Tibial artery (tissue), 4 donors: ENCODE measurements at regions not wholly inside any gene's neighbourhood (a gene's known extent, or its start where the extent isn't known, plus 50 kb on each side); places are given as distances from the start of the nearest gene placed in this dataset.

Experiments
- DNase-seq, 2 donors: peaks; one replicate each; pipeline ENCODE4 v3.0.0-alpha.2; 2019
- H3K27ac ChIP-seq, 2 donors: fragments of 200-600 bp; sonication (generic) in 1 of 2; 1 replicate in 1 of 2; 2 replicates in 1 of 2; pipeline ENCODE4 v1.5.1; 2018 to 2019; ENCODE audit warnings: mild to moderate bottlenecking in 1 of 2
- H3K27me3 ChIP-seq, 2 donors: fragments of 200-600 bp; sonication (generic) in 1 of 2; one replicate each; pipeline versions ENCODE4 v1.5.1 to v1.6.0; 2016 to 2019
- H3K36me3 ChIP-seq, 3 donors: fragments of 200-600 bp; sonication (generic) in 2 of 3; one replicate each; pipeline ENCODE4 v1.5.1; 2016 to 2019; ENCODE audit warnings: mild to moderate bottlenecking in 2 of 3
- H3K4me1 ChIP-seq, 4 donors: fragments of 200-600 bp; sonication (generic) in 2 of 4; 1 replicate in 3 of 4; 2 replicates in 1 of 4; pipeline ENCODE4 v1.5.1; 2016 to 2019
- H3K4me3 ChIP-seq, 2 donors: fragments of 200-600 bp; sonication (generic) in 1 of 2; 1 replicate in 1 of 2; 2 replicates in 1 of 2; pipeline ENCODE4 v1.5.1; 2018 to 2019; ENCODE audit warnings: mild to moderate bottlenecking in 2 of 2
- H3K9me3 ChIP-seq, 3 donors: fragments of 200-600 bp; sonication (generic) in 1 of 3; one replicate each; pipeline ENCODE4 v1.5.1; 2016 to 2019
- CTCF ChIP-seq, 2 experiments: fragments of 200-600 bp in 1 of 2; fragments of 450-650 bp in 1 of 2; IDR thresholded peaks; one replicate each; pipeline ENCODE4 v1.5.1; 2017 to 2019; ENCODE audit warnings: antibody characterized with exemption in 2 of 2, mild to moderate bottlenecking in 1 of 2, moderate library complexity in 1 of 2
- intact Hi-C: fragments of 100-400 bp; cut with DNase I; formaldehyde crosslinking; loops from one replicate; pipeline ENCODE4 v1.15.0; 2023; ENCODE audit warnings: low total_unique reads

- Histone ChIP-seq H3K27ac (no peak overlapping the region), H3K9me3 (no peaks in the 10 kb centered on the region), H3K27me3 (no peaks in the 10 kb centered on the region), H3K4me3 (no peak overlapping the region), H3K36me3 (no peaks in the 10 kb centered on the region), H3K4me1 (no peaks in the 10 kb centered on the region)
- no peak for DNase-seq
- TF ChIP-seq CTCF (IDR thresholded peaks at IDR 0.05): no peak
- intact Hi-C loops: no loop called here
Observed at GRCh38 chr11:109784536-109784935, 308.7 kb upstream of the ZC3H12C start.

GRCh38 chr11:109785198-109785597, 308.0 kb upstream of the ZC3H12C start:
- no peaks in the 10 kb centered on the region for H3K27me3 ChIP-seq
- H3K4me3 ChIP-seq: no peak overlapping the region
- H3K4me1 ChIP-seq: no peaks in the 10 kb centered on the region
- intact Hi-C loops: no loop called here
- H3K9me3 ChIP-seq: no peaks in the 10 kb centered on the region
- DNase-seq: no peak
- no peak for TF ChIP-seq CTCF (IDR thresholded peaks at IDR 0.05)
- H3K36me3 ChIP-seq: no peaks in the 10 kb centered on the region
- no peak overlapping the region for H3K27ac ChIP-seq

GRCh38 chr11:109785714-109786113, 307.5 kb upstream of the ZC3H12C start:
- Histone ChIP-seq H3K36me3 (no peaks in the 10 kb centered on the region), H3K4me3 (no peak overlapping the region), H3K4me1 (no peaks in the 10 kb centered on the region), H3K9me3 (no peaks in the 10 kb centered on the region), H3K27ac (no peak overlapping the region), H3K27me3 (no peaks in the 10 kb centered on the region)
- intact Hi-C loops: no loop called here
- DNase-seq: no peak
- TF ChIP-seq CTCF (IDR thresholded peaks at IDR 0.05): no peak

- H3K4me1 ChIP-seq: no peaks in the 10 kb centered on the region
- no peak overlapping the region for H3K4me3 ChIP-seq
- H3K27ac ChIP-seq: no peak overlapping the region
- H3K27me3 ChIP-seq: no peaks in the 10 kb centered on the region
- no peaks in the 10 kb centered on the region for H3K36me3 ChIP-seq
- intact Hi-C loops: no loop called here
- DNase-seq: no peak
- no peaks in the 10 kb centered on the region for H3K9me3 ChIP-seq
- no peak for TF ChIP-seq CTCF (IDR thresholded peaks at IDR 0.05)
Observed at GRCh38 chr11:109788948-109789490, 304.2 kb upstream of the ZC3H12C start.

- Histone ChIP-seq H3K4me1 (no peaks in the 10 kb centered on the region), H3K27me3 (no peaks in the 10 kb centered on the region), H3K9me3 (no peaks in the 10 kb centered on the region), H3K36me3 (no peaks in the 10 kb centered on the region), H3K4me3 (no peak overlapping the region), H3K27ac (no peak overlapping the region)
- intact Hi-C loops: no loop called here
- TF ChIP-seq CTCF (IDR thresholded peaks at IDR 0.05): no peak
- DNase-seq: no peak
Observed at GRCh38 chr11:109789901-109790300, 303.3 kb upstream of the ZC3H12C start.

DNA sequence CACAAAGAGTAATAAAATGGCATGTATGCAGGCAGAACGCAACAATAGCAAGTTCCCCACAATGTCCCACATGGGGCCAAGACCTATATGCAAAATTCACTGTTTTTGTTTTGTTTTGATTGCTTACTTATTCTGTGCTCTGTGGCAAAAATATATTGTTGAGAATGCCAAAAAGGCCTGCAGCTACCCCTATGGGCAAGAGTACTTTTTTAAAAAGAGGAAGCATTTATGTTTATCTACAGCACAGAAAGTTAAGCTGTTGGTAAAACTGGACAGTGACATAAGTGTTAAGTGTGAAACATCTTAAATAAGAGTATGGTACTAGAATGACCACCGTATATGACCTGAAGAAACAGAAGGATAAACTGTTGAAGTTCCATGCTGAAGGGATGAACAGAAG, 301.9 kb upstream of the ZC3H12C start:
- TF ChIP-seq CTCF (IDR thresholded peaks at IDR 0.05): no peak
- no peak for DNase-seq
- Histone ChIP-seq H3K27ac (no peak overlapping the region), H3K4me1 (no peaks in the 10 kb centered on the region), H3K9me3 (no peaks in the 10 kb centered on the region), H3K36me3 (no peaks in the 10 kb centered on the region), H3K27me3 (no peaks in the 10 kb centered on the region), H3K4me3 (no peak overlapping the region)
- intact Hi-C loops: no loop called here
